GM19240 (cell line): ENCODE measurements at regions not wholly inside any gene's neighbourhood (a gene's known extent, or its start where the extent isn't known, plus 50 kb on each side); places are given as distances from the start of the nearest gene placed in this dataset.
"Not testable (repeated sequence)": the region's sequence is repeated elsewhere in the genome, so short reads cannot be mapped to it uniquely, and the experiment has no call there.

ENCODE experiments used
- DNase-seq: peaks from one replicate; pipeline ENCODE4 v3.0.0; 2011; ENCODE audit warnings: low spot score; ENCODE audit not compliant: insufficient read length

- DNase-seq, result no peak
These were observed 185.5 kb downstream of the TAF11L14 start for GRCh38 chr5:17819783-17820182.

DNA sequence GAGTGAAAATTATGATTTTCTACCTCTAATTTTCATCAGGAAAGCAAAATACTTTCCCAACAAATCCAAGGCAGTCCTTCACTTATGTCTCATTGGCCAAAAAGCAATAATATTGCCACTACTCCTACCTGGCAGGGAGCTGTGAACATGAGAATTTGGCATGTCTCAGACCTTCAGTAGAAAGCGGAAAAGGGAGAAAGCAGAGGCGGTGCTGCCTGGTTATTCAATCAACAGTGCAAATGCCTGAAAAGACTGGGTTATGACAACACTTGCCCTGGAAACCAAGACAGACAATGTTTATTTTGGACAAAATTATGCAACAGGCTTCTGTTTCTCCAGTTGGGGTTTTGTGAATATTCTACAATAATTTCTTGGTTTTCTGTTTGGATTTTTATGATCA is 194.4 kb downstream of the TAF11L14 start:
- DNase-seq, result no peak

- no peak for DNase-seq
These were observed 195.2 kb downstream of the TAF11L14 start for GRCh38 chr5:17829456-17829855.

DNA sequence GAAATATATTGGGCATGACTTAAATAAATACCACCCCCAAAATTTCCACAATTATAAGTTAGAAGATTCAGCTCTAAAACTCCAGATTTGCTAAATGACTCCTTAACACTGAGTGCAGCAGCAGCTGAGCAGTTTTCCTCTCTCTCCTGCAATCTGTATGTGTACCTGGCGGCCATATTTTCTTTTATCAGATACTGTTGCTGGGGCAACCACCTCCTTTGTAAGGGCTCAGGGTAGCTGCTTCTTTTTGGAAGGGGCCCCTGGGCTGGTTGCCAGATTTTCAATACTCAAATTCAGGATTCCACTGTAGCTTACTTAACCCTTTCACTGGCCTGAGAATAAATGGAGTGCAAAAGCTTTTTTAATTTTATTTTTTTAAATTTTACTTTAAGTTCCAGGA is 197.0 kb downstream of the TAF11L14 start:
- DNase-seq, result no peak

- no peak for DNase-seq
These were observed 198.9 kb downstream of the TAF11L14 start for GRCh38 chr5:17832949-17833745.

GRCh38 chr5:17837757-17838156 is 203.5 kb downstream of the TAF11L14 start:
- DNase-seq, result no peak

GRCh38 chr5:17838469-17838868 is 204.2 kb downstream of the TAF11L14 start:
- no peak for DNase-seq

DNA sequence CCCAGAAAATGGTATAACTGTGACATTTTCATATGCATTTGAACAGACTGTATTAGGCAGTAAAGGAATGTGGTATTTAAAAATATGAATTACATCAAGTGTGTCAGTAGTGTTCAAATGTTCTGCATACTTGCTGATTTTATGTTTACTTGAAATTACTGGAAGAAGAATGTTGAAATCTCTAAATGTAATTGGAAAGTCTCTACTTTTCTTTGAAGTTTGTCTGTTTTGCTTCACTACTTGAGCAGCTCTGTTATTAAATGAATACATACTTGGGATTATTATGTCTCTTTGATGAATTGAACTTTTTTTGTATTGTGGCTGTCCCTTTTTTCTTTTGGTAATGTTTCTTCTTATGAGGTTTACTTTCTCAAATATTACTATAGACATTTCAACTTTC is 205.6 kb downstream of the TAF11L14 start:
- DNase-seq, result no peak

- DNase-seq, result no peak
These were observed 212.2 kb downstream of the TAF11L14 start for GRCh38 chr5:17846496-17846895.

DNA sequence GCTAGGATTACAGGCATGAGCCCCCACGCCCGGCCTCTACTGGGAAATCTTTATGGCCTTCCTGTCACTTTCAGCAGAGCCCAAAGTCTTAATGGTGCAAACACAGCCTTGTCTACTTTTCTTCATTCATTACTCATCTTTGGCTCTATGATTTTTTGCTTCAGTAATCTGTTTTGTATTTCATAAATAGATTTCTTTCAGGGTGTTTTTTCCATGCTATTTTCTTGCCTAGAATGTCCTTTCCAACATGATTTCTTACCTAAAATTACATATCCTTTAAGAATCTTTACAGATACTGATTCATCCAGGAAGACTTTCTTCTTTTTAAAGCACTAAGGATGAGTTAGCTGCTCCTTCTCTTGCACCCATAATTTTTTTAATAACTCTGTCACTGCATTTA is 213.0 kb downstream of the TAF11L14 start:
- DNase-seq, result no peak

GRCh38 chr5:17852111-17852510 is 217.9 kb downstream of the TAF11L14 start:
- no peak for DNase-seq

- no peak for DNase-seq
These were observed 218.5 kb downstream of the TAF11L14 start for GRCh38 chr5:17852740-17853139.

DNA sequence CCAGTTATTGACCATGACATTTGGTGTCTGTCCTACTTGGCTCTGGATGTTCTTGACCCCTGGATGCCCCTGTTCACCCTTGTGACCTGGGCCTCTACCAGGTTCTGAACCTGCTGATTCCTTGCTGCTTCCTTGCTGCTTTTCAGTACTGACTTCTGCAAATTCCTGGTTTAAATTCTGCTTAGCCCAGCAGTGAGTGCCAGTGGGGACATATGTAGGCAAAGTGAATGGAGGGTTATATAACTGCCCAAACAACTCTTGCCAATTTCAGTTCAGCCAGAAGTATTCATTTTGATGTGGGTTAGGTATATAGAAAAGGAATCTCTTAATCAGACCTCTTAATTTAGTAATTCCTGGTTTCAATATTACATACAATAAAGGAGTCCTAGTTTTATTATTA is 220.6 kb downstream of the TAF11L14 start:
- no peak for DNase-seq

DNA sequence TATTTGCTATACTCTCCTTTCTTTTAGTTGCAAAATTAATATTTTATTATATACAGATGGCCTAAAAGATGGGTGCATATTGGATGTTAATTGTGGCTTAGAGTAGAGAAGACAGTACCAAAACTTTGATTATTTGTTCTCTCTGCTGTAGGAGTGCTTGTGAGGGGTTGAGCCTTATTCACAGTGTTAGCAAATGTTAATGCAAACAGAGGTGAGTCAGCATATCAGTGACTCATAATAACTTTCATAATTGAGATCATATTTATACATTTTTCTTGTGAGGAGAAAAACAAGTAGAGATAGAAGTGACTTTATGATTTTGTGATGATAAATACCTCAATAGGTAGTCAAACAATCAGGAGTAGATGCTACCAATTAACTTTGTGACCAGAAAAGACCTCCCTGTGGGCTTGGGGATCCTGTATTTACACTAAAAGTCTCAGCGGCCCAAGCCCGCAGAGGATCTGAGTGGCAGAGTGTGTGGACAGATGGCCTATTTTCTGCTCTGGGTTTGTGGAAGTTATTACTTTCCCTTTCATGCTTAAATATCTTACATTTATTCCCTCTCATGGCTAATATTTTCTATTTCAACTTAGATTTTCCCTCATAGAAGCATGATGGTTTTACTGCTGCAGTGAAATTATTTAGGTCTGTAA is 226.5 kb downstream of the TAF11L14 start:
- no peak for DNase-seq

GRCh38 chr5:17864903-17865302 is 230.6 kb downstream of the TAF11L14 start:
- not testable (repeated sequence) for DNase-seq

- not testable (repeated sequence) for DNase-seq
These were observed 231.7 kb downstream of the TAF11L14 start for GRCh38 chr5:17865966-17866365.

DNA sequence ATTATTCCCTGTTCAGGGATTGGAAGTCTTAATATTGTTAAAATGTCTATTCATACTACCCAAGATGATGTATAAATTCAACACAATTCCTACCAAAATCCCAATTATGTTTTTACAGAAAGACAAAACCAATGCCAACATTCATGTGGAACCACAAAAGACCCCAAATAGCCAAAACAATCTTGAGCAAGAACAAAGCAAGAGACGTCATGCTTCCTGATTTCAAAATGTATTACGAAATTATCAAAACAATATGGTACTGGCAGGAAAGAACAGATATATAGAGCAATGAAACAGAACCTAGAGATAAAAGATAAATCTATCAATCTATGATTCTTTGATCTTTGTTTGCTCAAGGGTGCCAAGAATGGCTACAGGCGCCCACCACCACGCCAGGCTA is 237.9 kb downstream of the TAF11L14 start:
- no peak for DNase-seq

- DNase-seq, result no peak
These were observed 244.3 kb downstream of the TAF11L14 start for GRCh38 chr5:17878541-17878940.

DNA sequence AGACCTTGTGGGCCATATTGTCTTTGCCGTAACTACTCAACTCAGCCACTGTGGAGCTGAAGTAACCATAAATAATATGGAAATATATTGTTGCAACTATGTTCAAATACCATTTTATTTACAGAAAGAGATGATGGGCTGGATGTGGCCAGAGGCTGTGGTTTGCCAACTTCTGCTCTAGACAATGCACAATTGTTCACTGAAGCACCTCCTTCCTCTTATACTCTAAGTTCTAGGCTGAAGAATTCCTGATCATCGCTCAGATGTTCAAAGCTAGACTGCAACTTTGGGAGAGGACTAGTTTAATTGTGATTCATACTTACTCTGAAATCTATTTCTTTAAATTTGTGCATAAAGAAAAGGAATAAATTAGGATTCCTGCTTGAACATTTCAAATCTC is 245.0 kb downstream of the TAF11L14 start:
- DNase-seq, result no peak

GRCh38 chr5:17880869-17881268 is 246.6 kb downstream of the TAF11L14 start:
- no peak for DNase-seq

DNA sequence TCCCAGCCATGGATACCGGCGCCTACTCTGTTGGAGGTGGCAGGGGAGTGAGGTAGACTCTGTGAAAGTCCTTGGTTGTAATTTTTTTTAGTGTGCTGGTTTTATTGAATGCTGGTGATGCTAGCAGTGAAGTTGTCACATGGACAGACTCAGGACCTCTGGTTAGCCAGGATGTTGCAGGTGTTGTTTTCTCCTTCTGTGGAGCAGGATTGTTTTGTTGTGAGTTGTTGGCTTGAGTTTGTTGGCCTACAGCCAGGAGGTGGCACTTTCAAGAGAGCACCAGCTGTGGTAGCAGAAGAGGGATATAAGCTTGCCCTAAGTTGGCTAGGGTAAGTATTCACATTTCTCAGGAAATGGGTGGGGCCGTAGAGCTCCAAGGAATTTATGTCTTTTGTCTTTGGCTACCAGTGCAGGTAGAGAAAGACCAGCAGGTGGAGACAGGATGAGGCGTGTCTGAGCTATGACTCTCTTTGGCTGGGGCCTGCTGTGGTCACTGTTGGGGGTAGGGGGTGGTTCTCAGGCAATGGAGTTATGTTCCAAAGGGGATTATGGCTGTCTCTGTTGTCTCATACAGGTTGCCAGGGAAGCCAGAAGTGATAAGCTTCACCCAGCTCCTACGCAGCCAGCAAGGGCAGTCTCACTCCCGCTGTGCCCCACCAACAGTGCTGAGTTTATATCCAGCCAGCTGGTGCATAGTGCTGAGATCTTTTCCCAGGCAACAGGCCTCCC is 248.7 kb downstream of the TAF11L14 start:
- DNase-seq, result no peak

GRCh38 chr5:17888155-17888554 is 253.9 kb downstream of the TAF11L14 start:
- no peak for DNase-seq
